ENCODE measurements at regions not wholly inside any gene's neighbourhood (a gene's known extent, or its start where the extent isn't known, plus 50 kb on each side); places are given as distances from the start of the nearest gene placed in this dataset.

DNA sequence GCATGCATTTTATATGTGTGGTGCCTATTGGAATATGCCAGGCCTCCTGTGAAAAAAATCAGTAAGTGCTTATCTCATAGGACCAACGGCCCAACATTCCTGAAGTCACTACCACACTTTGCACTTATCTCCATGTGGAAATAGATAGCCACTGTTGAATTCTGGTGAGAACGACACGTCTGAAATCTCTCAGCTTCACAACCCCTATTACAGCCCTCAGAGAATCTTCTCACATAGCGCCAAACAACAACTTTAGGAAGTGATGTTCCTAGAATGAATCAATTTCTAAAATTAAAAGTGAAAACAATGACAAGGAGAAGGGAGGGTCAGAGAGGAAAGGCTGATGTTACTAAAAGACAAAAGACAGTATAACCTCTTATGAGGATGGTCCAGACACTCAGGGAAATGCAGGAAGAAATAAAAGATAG is 270.8 kb upstream of the BTG1 start:
- H3K79me2 ChIP-seq (replicated peaks; ENCODE audit: insufficient read depth), result no peaks in the 10 kb centered on the region
- H3K27me3 ChIP-seq (ENCODE audit: insufficient read depth), result no peaks in the 10 kb centered on the region
- Mint-ChIP-seq H3K27me3 (ENCODE audit: insufficient read depth, low read depth, poor library complexity) (no peaks in the 10 kb centered on the region), H3K9me3 (no peaks in the 10 kb centered on the region), H3K4me3 (no peak overlapping the region), H3K27ac (no peak overlapping the region), H3K4me1 (peaks cover 10% of the 10 kb centered on the region), H3K36me3 (ENCODE audit: low read depth) (no peaks in the 10 kb centered on the region)
- H3K4me1 ChIP-seq (ENCODE audit: insufficient read depth), result no peaks in the 10 kb centered on the region
- peaks cover 11% of the 10 kb centered on the region; the same call in 1 of the 2 replicates for H3K9me2 ChIP-seq (ENCODE audit: insufficient read depth)
- no peaks in the 10 kb centered on the region for H3K36me3 ChIP-seq (ENCODE audit: insufficient read depth)
- TF ChIP-seq POLR2AphosphoS5 (IDR thresholded peaks at IDR 0.05; ENCODE audit: low read depth) (no peak), NANOG (IDR thresholded peaks at IDR 0.05; ENCODE audit: borderline replicate concordance) (no peak), ZNF114 (CRISPR knock-in tag; IDR thresholded peaks at IDR 0.05) (no peak), STAT1 (IDR thresholded peaks at IDR 0.05; ENCODE audit: unreplicated experiment) (no peak), EZH2 (IDR thresholded peaks at IDR 0.05; ENCODE audit: low read depth, unreplicated experiment) (no peak), CTCF (conservative IDR thresholded peaks at IDR 0.05; ENCODE audit: low read depth in 2 of 2) (no peak), ZNF462 (CRISPR knock-in tag; IDR thresholded peaks at IDR 0.05) (no peak), EZH2phosphoT487 (IDR thresholded peaks at IDR 0.05; ENCODE audit: unreplicated experiment) (no peak), JUNB (IDR thresholded peaks at IDR 0.05; ENCODE audit: unreplicated experiment) (no peak), CREB1 (CRISPR knock-in tag; IDR thresholded peaks at IDR 0.05; ENCODE audit: low read depth) (no peak), ZNF331 (CRISPR knock-in tag; IDR thresholded peaks at IDR 0.05; ENCODE audit: low read depth) (no peak)
- TF ChIP-seq, protein P1, sequence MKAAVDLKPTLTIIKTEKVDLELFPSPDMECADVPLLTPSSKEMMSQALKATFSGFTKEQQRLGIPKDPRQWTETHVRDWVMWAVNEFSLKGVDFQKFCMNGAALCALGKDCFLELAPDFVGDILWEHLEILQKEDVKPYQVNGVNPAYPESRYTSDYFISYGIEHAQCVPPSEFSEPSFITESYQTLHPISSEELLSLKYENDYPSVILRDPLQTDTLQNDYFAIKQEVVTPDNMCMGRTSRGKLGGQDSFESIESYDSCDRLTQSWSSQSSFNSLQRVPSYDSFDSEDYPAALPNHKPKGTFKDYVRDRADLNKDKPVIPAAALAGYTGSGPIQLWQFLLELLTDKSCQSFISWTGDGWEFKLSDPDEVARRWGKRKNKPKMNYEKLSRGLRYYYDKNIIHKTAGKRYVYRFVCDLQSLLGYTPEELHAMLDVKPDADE (IDR thresholded peaks at IDR 0.05), result no peak
- TF ChIP-seq, protein P2, sequence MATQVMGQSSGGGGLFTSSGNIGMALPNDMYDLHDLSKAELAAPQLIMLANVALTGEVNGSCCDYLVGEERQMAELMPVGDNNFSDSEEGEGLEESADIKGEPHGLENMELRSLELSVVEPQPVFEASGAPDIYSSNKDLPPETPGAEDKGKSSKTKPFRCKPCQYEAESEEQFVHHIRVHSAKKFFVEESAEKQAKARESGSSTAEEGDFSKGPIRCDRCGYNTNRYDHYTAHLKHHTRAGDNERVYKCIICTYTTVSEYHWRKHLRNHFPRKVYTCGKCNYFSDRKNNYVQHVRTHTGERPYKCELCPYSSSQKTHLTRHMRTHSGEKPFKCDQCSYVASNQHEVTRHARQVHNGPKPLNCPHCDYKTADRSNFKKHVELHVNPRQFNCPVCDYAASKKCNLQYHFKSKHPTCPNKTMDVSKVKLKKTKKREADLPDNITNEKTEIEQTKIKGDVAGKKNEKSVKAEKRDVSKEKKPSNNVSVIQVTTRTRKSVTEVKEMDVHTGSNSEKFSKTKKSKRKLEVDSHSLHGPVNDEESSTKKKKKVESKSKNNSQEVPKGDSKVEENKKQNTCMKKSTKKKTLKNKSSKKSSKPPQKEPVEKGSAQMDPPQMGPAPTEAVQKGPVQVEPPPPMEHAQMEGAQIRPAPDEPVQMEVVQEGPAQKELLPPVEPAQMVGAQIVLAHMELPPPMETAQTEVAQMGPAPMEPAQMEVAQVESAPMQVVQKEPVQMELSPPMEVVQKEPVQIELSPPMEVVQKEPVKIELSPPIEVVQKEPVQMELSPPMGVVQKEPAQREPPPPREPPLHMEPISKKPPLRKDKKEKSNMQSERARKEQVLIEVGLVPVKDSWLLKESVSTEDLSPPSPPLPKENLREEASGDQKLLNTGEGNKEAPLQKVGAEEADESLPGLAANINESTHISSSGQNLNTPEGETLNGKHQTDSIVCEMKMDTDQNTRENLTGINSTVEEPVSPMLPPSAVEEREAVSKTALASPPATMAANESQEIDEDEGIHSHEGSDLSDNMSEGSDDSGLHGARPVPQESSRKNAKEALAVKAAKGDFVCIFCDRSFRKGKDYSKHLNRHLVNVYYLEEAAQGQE (IDR thresholded peaks at IDR 0.05; ENCODE audit: unreplicated experiment), result no peak
- H3F3A ChIP-seq (replicated peaks; ENCODE audit: low read depth), result no peaks in the 10 kb centered on the region
- no peak overlapping the region for H3K4me2 ChIP-seq
- H3K27ac ChIP-seq (ENCODE audit: low read depth), result no peak overlapping the region
- no peak overlapping the region for H2AFZ ChIP-seq
- DNase-seq (ENCODE audit: low spot score) (no peak), ATAC-seq (no peak)
- no peaks in the 10 kb centered on the region for H4K20me1 ChIP-seq (replicated peaks; ENCODE audit: insufficient read depth)
- no peak overlapping the region for H3K4me3 ChIP-seq

Data from GM23338 (cell line).